ENCODE measurements at regions not wholly inside any gene's neighbourhood (a gene's known extent, or its start where the extent isn't known, plus 50 kb on each side); places are given as distances from the start of the nearest gene placed in this dataset.

DNA sequence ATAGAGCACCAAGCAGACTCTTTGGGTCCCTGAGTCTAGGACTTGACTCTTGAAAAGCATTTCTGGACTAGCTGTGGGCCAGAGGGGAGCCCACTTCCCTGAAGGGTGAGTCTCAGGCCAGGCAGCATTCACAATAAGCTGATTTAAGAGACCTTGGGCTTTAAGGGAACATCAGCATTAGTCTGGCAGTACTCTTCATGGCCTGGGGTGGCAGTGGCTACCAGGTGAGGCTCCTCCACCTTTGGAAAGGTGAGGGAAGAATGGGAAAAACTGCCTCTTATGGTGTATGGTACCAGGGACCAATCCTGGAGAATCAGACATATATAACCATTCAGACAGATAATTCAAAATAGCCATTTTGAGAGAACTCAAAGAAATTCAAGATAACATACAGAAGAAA lies 599.9 kb upstream of the POU3F3 start:
- TF ChIP-seq, protein P1, sequence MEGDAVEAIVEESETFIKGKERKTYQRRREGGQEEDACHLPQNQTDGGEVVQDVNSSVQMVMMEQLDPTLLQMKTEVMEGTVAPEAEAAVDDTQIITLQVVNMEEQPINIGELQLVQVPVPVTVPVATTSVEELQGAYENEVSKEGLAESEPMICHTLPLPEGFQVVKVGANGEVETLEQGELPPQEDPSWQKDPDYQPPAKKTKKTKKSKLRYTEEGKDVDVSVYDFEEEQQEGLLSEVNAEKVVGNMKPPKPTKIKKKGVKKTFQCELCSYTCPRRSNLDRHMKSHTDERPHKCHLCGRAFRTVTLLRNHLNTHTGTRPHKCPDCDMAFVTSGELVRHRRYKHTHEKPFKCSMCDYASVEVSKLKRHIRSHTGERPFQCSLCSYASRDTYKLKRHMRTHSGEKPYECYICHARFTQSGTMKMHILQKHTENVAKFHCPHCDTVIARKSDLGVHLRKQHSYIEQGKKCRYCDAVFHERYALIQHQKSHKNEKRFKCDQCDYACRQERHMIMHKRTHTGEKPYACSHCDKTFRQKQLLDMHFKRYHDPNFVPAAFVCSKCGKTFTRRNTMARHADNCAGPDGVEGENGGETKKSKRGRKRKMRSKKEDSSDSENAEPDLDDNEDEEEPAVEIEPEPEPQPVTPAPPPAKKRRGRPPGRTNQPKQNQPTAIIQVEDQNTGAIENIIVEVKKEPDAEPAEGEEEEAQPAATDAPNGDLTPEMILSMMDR (IDR thresholded peaks at IDR 0.05; ENCODE audit: poor library complexity, severe bottlenecking) = no peak
- TF ChIP-seq POLR2AphosphoS5 (IDR thresholded peaks at IDR 0.05) (no peak), REST (IDR thresholded peaks at IDR 0.05; ENCODE audit: borderline replicate concordance) (no peak), RAD21 (conservative IDR thresholded peaks at IDR 0.05) (no peak), EZH2 (IDR thresholded peaks at IDR 0.05; ENCODE audit: borderline replicate concordance, insufficient read depth, low read length, poor library complexity, severe bottlenecking) (no peak), SMC3 (conservative IDR thresholded peaks at IDR 0.05; ENCODE audit: poor library complexity) (no peak), EP300 (conservative IDR thresholded peaks at IDR 0.05; ENCODE audit: poor library complexity, severe bottlenecking) (no peak)
